OCI-LY3 (cell line): ENCODE measurements at regions not wholly inside any gene's neighbourhood (a gene's known extent, or its start where the extent isn't known, plus 50 kb on each side); places are given as distances from the start of the nearest gene placed in this dataset.

Experiments
- CTCF ChIP-seq: fragments of 200-600, 300-600 bp; sonication (generic); IDR thresholded peaks from 2 replicates; pipeline ENCODE4 v1.5.1; 2014; ENCODE audit warnings: antibody characterized with exemption, low read length, low read depth
- EZH2phosphoT487 ChIP-seq: fragments of 200-600 bp; shearing (Covaris generic); IDR thresholded peaks from 2 replicates; pipeline ENCODE4 v1.6.1; 2018; ENCODE audit warnings: antibody characterized with exemption, mixed run types, low read depth

DNA sequence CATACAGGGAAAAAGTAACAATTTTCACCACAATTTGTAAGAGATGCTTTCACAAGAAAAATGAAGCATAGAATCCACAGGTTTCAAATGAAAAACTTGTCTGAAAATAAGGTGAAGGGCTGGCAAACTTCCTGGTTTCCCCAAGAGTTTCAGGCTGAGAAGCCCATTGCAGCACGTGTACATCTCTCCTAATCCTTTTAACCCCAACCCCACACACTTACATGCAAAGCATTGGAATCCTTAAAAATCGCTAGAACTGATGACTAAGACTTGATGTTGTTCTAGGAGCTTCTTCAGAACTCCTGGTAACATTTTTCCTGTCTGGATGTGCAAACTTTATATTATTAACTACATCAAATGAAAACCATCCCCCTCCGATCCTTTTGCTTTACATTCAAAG, 317.8 kb upstream of the RGMB start:
- TF ChIP-seq CTCF (no peak), EZH2phosphoT487 (no peak)
